WI38 (cell line): ENCODE measurements at regions not wholly inside any gene's neighbourhood (a gene's known extent, or its start where the extent isn't known, plus 50 kb on each side); places are given as distances from the start of the nearest gene placed in this dataset.

Experiments used
- H3K4me3 ChIP-seq: 2 replicates; pipeline ENCODE4 v1.5.1; 2011; ENCODE audit warnings: low read depth, mild to moderate bottlenecking, control low read depth, low read length
- TF ChIP-seq, protein P1 (sequence below): IDR thresholded peaks from 2 replicates; pipeline ENCODE4 v1.5.1; 2012; ENCODE audit warnings: low read depth, mild to moderate bottlenecking, control low read depth, low read length

- no peak overlapping the region for H3K4me3 ChIP-seq
- TF ChIP-seq, protein P1, sequence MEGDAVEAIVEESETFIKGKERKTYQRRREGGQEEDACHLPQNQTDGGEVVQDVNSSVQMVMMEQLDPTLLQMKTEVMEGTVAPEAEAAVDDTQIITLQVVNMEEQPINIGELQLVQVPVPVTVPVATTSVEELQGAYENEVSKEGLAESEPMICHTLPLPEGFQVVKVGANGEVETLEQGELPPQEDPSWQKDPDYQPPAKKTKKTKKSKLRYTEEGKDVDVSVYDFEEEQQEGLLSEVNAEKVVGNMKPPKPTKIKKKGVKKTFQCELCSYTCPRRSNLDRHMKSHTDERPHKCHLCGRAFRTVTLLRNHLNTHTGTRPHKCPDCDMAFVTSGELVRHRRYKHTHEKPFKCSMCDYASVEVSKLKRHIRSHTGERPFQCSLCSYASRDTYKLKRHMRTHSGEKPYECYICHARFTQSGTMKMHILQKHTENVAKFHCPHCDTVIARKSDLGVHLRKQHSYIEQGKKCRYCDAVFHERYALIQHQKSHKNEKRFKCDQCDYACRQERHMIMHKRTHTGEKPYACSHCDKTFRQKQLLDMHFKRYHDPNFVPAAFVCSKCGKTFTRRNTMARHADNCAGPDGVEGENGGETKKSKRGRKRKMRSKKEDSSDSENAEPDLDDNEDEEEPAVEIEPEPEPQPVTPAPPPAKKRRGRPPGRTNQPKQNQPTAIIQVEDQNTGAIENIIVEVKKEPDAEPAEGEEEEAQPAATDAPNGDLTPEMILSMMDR: peak; percentile 41
Measured at GRCh38 chr1:209513226-209513625, 70.3 kb upstream of the CAMK1G start.

DNA sequence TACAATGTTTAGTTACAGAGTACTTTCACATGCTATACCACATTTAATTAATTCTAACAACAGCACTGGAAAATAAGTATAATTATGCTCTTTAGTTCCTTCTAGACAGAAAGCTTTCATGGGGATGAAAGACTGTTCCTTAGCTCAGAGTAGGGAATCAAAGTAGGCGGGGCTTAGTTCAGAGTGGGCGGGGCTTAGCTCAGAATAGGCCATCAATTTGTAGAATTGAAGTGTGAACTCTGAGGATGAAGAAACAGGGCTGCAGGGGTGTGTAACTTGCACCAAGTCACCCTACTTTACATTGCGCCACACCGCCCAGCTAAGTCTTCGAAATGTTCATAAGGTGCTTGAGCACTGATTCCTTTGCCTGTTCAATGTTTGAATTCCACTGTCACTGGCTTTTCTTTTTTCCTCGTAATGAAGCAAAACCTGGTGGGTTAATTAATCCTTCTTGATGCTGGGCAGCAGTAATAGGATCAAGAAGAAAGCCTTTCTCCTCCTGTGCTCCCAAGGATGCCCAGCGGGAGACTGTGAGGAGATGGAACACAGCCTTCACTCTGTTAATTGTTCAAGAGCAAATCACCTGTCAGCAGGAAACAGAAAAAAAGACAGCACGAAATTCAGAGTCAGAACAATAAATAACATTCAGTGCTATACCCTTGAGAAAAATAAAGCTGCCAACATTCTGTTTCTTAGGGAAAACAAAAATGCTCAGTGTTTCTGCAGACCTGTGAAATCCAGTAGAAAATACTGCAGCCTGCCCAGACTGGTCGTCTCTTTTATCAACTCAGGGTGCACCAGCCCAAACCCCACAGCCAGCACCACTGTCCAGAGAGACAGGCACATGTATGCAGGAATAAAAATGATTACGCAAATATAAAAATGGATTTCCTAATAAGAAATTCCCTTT lies 66.5 kb upstream of the CAMK1G start:
- H3K4me3 ChIP-seq: no peak overlapping the region
- TF ChIP-seq, protein P1: no peak

DNA sequence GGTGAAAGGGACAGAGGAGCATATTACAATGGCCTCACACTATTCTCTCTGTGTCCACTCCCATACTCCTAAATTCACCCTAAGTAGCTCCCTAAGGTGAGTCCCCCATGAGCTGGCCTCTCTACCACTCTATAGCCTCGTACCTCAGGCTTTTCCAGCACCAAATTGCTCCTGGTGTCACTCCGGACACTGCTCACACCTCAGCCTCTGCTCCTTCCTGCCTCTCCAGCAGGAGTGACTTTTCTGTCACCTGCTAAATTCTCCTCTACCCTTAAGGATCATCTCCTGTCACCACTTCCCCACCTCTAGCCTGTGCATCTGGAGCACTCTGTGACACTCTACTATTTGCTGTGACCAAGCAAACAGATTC lies 65.8 kb upstream of the CAMK1G start:
- H3K4me3 ChIP-seq: no peak overlapping the region

DNA sequence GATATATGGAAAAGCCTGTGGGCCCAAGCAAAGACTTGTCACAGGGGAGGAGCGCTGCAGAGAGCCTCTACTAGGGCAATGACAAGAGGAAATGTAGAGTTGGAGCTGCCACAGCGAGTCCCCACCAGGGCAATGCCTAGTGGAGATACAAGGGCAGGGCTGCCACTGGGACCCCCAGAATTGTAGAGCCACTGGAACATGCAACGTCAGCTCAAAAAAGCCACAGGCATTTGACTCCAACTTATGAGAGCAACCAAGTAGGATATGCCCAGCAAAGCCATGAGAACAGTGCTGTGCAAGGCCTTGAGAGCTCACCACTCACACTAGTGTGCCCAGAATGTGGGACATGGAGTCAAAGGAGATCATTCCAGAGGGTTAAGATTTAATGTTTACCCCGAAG lies 63.7 kb upstream of the CAMK1G start:
- no peak overlapping the region for H3K4me3 ChIP-seq

More for the DNA sequence above, 65.8 kb upstream of the CAMK1G start:
- TF ChIP-seq, protein P1: no peak

DNA sequence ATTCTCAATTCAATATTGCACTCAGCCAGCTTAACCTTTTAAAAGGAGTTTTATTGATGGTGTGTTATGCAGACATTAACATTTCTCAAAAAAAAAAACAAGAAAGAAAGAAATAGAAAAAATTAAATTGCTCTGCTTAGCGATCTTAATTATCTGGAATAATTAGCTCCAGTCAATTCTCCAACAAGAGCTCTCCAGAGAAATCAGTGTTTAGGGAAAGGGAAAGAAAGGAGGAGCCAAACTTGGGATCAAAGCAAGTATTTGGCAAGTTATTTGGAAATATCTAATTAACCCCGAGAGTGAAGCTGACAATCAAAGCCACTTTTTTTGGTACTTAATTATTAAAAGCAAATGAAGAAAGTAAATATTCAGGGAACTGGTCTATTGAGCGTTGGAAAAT lies 60.7 kb upstream of the CAMK1G start:
- no peak overlapping the region for H3K4me3 ChIP-seq
- TF ChIP-seq, protein P1: no peak

More for the DNA sequence above, 63.7 kb upstream of the CAMK1G start:
- TF ChIP-seq, protein P1: no peak

DNA sequence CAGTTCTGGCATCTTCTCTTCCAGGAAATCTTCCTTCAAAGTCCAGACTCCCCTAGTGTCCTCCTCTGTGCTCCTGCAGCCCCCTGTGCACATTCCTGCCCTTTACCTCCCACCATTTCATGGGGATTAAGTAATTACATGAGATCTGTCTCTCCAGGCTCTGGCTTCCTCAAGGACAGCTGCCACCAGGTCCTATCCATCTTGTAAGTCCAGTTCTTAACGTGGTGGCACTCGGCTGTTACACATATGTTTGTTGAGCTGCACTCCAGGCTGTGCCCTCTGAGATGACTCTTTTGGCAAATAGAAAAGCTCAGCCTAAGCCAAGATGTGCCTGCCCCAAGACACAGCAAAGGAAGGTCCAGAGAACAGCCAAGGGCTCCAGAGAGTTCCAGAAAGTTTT lies 57.4 kb upstream of the CAMK1G start:
- no peak overlapping the region for H3K4me3 ChIP-seq
- TF ChIP-seq, protein P1: no peak

GRCh38 chr1:209527372-209527771 lies 56.1 kb upstream of the CAMK1G start:
- H3K4me3 ChIP-seq: no peak overlapping the region
- TF ChIP-seq, protein P1: no peak
